ENCODE measurements at regions not wholly inside any gene's neighbourhood (a gene's known extent, or its start where the extent isn't known, plus 50 kb on each side); places are given as distances from the start of the nearest gene placed in this dataset.

GRCh38 chr11:87897071-87897470 lies 278.2 kb downstream of the RAB38 start:
- TF ChIP-seq POLR2AphosphoS5 (IDR thresholded peaks at IDR 0.05; ENCODE audit: borderline replicate concordance, low read depth, low read length) (no peak), EZH2 (IDR thresholded peaks at IDR 0.05) (no peak), FOXP2 (optimal IDR thresholded peaks at IDR 0.05; ENCODE audit: control extremely low read depth, extremely low read length, insufficient read depth) (no peak)
